ENCODE measurements at regions not wholly inside any gene's neighbourhood (a gene's known extent, or its start where the extent isn't known, plus 50 kb on each side); places are given as distances from the start of the nearest gene placed in this dataset.

DNA sequence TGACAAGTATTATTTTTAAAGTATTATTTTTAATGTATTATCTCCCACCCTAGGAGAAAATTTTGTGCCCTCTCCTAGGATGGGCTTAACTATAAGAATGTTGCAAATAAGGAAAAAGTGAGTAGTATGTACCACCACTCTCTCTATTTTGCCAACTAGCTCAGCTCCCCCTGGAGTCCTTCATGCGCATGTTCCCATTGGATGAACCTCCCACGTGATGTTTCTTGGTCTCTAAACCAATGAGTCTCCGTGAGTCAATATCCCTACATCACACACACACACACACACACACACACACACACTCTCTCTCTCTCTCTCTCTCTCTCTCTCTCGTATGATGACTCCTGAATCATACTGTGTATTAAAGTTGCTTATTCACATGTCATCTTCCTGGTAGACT, 129.7 kb upstream of the ZFP42 start:
- 75 to 86% methylated on average over 1 to 2 of the region's 4 CpGs for WGBS, 2 donors (ENCODE audit: low coverage in 1 of 2)
- TF ChIP-seq POLR2A (IDR thresholded peaks at IDR 0.05) (no peak), EP300 (IDR thresholded peaks at IDR 0.05) (no peak), POLR2AphosphoS5 (IDR thresholded peaks at IDR 0.05) (no peak)
- TF ChIP-seq, protein P1, sequence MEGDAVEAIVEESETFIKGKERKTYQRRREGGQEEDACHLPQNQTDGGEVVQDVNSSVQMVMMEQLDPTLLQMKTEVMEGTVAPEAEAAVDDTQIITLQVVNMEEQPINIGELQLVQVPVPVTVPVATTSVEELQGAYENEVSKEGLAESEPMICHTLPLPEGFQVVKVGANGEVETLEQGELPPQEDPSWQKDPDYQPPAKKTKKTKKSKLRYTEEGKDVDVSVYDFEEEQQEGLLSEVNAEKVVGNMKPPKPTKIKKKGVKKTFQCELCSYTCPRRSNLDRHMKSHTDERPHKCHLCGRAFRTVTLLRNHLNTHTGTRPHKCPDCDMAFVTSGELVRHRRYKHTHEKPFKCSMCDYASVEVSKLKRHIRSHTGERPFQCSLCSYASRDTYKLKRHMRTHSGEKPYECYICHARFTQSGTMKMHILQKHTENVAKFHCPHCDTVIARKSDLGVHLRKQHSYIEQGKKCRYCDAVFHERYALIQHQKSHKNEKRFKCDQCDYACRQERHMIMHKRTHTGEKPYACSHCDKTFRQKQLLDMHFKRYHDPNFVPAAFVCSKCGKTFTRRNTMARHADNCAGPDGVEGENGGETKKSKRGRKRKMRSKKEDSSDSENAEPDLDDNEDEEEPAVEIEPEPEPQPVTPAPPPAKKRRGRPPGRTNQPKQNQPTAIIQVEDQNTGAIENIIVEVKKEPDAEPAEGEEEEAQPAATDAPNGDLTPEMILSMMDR (IDR thresholded peaks at IDR 0.05), result no peak
- H3K4me1 ChIP-seq, result no peaks in the 10 kb centered on the region

GRCh38 chr4:187883049-187883448, 112.5 kb upstream of the ZFP42 start:
- ATAC-seq, result no peak
- Histone ChIP-seq H3K27me3 (no peaks in the 10 kb centered on the region), H3K27ac (no peak overlapping the region), H3K9me3 (peaks cover 0 to 14% (median 0%) of the 10 kb centered on the region in 3 donors), H3K4me3 (no peak overlapping the region), H3K4me1 (no peaks in the 10 kb centered on the region), H3K36me3 (no peaks in the 10 kb centered on the region)
- WGBS, 2 donors (ENCODE audit: low coverage in 1 of 2), result 50 to 53% methylated on average over 2 of the region's 2 CpGs
- TF ChIP-seq POLR2A (IDR thresholded peaks at IDR 0.05) (no peak), EP300 (IDR thresholded peaks at IDR 0.05) (no peak)

More for the DNA sequence above, 129.7 kb upstream of the ZFP42 start:
- Histone ChIP-seq H3K9me3 (no peaks in the 10 kb centered on the region), H3K27me3 (no peaks in the 10 kb centered on the region), H3K4me3 (no peak overlapping the region), H3K27ac (no peak overlapping the region), H3K36me3 (no peaks in the 10 kb centered on the region)
- ATAC-seq, result no peak

DNA sequence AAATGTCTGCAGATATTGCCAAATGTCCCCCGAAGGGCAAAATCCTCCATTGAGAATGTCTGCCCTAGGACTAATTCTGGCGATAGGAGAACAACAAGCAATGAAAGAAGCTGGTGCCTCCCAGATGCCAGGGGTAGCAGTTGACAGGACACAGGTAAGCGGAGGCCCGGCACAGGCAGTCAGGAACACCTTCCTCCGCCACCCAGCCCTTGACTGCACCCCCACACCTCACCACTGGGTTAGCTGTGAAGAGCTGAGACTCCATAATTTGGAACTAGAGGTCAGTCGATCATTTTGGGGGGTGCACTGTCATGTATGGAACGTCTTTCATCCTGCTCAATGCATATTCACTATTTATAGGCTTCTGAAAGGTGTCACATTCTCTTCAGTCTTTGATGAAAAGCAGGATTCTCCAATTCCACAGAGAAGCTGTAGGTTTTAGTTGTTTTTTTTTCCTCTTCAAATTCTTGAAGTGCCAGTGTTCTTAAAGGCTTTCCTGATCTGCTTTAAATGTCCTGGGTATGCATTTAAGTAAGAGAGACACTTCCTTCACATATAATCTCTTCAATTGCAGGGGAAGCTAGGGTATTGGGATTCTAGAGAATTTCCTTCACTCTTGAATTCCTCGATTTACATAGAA, 111.6 kb upstream of the ZFP42 start:
- TF ChIP-seq POLR2AphosphoS5 (IDR thresholded peaks at IDR 0.05) (no peak), EP300 (IDR thresholded peaks at IDR 0.05) (no peak), POLR2A (IDR thresholded peaks at IDR 0.05) (no peak)
- TF ChIP-seq, protein P1 (IDR thresholded peaks at IDR 0.05), result no peak

GRCh38 chr4:187887906-187888305, 107.7 kb upstream of the ZFP42 start:
- H3K9me3 ChIP-seq, result peaks cover 0 to 14% (median 0%) of the 10 kb centered on the region in 3 donors
- H3K27ac ChIP-seq, result no peak overlapping the region

More for the DNA sequence above, 111.6 kb upstream of the ZFP42 start:
- peaks cover 0 to 14% (median 0%) of the 10 kb centered on the region in 3 donors for H3K9me3 ChIP-seq
- no peaks in the 10 kb centered on the region for H3K36me3 ChIP-seq
- WGBS, 2 donors (ENCODE audit: low coverage in 1 of 2), result 61 to 74% methylated on average over 5 to 6 of the region's 8 CpGs
- no peaks in the 10 kb centered on the region for H3K4me1 ChIP-seq
- no peak overlapping the region for H3K27ac ChIP-seq
- H3K4me3 ChIP-seq, result no peak overlapping the region
- H3K27me3 ChIP-seq, result no peaks in the 10 kb centered on the region
- no peak for ATAC-seq

GRCh38 chr4:187889651-187890050, 105.9 kb upstream of the ZFP42 start:
- peaks cover 0 to 14% (median 0%) of the 10 kb centered on the region in 3 donors for H3K9me3 ChIP-seq
- no peak overlapping the region for H3K4me3 ChIP-seq
- H3K27me3 ChIP-seq, result no peaks in the 10 kb centered on the region
- TF ChIP-seq EP300 (IDR thresholded peaks at IDR 0.05), result no peak
- TF ChIP-seq POLR2AphosphoS5 (IDR thresholded peaks at IDR 0.05), result no peak
- TF ChIP-seq, protein P1 (IDR thresholded peaks at IDR 0.05), result no peak
- no peak for TF ChIP-seq POLR2A (IDR thresholded peaks at IDR 0.05)
- H3K27ac ChIP-seq, result no peak overlapping the region
- no peaks in the 10 kb centered on the region for H3K4me1 ChIP-seq
- 97 to 98% methylated on average over 5 to 6 of the region's 6 CpGs for WGBS, 2 donors (ENCODE audit: low coverage in 1 of 2)
- H3K36me3 ChIP-seq, result no peaks in the 10 kb centered on the region
- no peak for ATAC-seq

More at GRCh38 chr4:187887906-187888305, 107.7 kb upstream of the ZFP42 start:
- H3K4me3 ChIP-seq, result no peak overlapping the region
- TF ChIP-seq POLR2A (IDR thresholded peaks at IDR 0.05), result no peak
- TF ChIP-seq, protein P1 (IDR thresholded peaks at IDR 0.05), result no peak
- no peak for TF ChIP-seq EP300 (IDR thresholded peaks at IDR 0.05)
- no peak for TF ChIP-seq POLR2AphosphoS5 (IDR thresholded peaks at IDR 0.05)
- WGBS, 2 donors (ENCODE audit: low coverage in 1 of 2), result 26 to 44% methylated on average over 2 of the region's 2 CpGs
- no peak for ATAC-seq
- no peaks in the 10 kb centered on the region for H3K4me1 ChIP-seq
- no peaks in the 10 kb centered on the region for H3K36me3 ChIP-seq
- H3K27me3 ChIP-seq, result no peaks in the 10 kb centered on the region

Measured in gastroesophageal sphincter (tissue), 4 donors.